LNCaP clone FGC (cell line): ENCODE measurements at regions not wholly inside any gene's neighbourhood (a gene's known extent, or its start where the extent isn't known, plus 50 kb on each side); places are given as distances from the start of the nearest gene placed in this dataset.
"Not testable (repeated sequence)": the region's sequence is repeated elsewhere in the genome, so short reads cannot be mapped to it uniquely, and the experiment has no call there.

Source experiments
- DNase-seq: peaks from one replicate; pipeline ENCODE4 v3.0.0-alpha.2; 2011; ENCODE audit warnings: low read depth
- H3K4me3 ChIP-seq: 2 replicates; pipeline ENCODE4 v1.5.1; 2011; ENCODE audit warnings: mild to moderate bottlenecking, low read depth, low read length, control low read depth
- TF ChIP-seq, protein P1 (sequence below): IDR thresholded peaks from 2 replicates; pipeline ENCODE4 v1.5.1; 2012; ENCODE audit warnings: mild to moderate bottlenecking; ENCODE audit not compliant: control insufficient read depth, insufficient read depth; ENCODE audit errors: extremely low read depth

DNA sequence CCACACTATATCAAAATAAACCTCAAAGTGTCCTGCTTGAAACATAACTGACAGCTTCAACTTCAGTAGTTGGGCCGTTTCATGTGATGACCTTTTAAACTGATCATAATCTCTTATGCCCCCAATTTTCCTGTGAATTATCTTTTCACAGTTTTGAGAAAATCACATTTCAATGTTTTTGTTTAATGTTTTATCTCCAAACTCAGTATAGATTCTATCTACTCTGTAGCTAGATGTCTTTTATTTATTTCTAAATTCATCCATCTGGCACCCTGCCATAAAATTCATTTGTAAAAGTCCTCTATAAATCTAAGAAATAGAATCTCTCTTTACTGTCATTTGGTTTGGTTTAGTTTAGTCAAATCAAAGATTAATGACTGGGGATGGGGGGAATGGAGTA, 557.3 kb downstream of the ANKRD50 start:
- no peak overlapping the region for H3K4me3 ChIP-seq
- TF ChIP-seq, protein P1, sequence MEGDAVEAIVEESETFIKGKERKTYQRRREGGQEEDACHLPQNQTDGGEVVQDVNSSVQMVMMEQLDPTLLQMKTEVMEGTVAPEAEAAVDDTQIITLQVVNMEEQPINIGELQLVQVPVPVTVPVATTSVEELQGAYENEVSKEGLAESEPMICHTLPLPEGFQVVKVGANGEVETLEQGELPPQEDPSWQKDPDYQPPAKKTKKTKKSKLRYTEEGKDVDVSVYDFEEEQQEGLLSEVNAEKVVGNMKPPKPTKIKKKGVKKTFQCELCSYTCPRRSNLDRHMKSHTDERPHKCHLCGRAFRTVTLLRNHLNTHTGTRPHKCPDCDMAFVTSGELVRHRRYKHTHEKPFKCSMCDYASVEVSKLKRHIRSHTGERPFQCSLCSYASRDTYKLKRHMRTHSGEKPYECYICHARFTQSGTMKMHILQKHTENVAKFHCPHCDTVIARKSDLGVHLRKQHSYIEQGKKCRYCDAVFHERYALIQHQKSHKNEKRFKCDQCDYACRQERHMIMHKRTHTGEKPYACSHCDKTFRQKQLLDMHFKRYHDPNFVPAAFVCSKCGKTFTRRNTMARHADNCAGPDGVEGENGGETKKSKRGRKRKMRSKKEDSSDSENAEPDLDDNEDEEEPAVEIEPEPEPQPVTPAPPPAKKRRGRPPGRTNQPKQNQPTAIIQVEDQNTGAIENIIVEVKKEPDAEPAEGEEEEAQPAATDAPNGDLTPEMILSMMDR: no peak
- no peak for DNase-seq

DNA sequence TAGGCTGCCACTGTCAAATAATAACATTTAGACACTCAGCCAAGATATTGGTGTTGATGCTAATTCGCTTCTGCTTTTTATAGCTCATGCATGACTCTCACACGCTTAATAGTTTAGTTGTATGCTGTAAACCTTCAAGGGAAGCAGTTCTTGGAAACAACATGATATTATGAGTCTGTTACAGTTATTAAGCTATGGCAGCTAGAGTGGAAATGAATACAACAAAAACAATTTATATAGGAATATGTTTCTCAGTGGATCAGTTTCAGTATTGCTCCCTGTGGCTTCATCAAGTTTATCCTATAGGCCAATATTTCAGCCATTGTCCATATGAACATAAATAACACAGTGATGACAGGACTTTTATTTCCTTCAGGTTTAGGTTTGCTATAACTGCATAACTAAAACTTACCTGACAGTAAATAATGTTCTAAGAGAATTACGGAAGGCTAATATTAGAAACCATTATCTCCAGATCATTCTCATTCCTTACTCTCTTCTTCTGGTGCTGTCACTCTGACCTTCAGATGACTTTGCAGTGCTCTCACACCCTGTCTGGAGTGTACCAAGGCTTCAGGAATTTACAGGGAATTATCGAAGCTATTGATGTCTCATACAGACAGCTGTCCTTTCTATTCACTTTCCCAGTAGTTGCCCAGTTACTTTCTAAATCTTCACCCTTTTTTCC, 555.0 kb downstream of the ANKRD50 start:
- no peak for DNase-seq

DNA sequence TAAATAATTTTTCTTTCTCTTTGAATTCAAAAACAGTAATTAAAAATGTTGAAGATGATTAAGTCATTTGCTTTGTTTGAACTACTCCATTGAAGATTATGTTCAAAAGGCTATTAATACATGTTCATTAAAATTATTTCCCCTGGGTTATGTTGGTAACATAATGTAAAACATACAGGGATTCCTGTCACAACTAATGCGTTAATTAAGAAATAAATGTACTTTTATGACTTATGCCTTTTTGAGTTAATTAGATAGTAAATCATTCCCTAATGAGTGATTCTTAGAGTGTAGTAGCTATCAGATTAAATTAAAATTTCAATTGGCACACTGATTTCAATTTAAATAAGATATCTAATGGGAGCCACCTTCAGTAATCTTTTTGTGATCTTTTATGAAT, 549.1 kb downstream of the ANKRD50 start:
- no peak for DNase-seq
- TF ChIP-seq, protein P1: no peak
- H3K4me3 ChIP-seq: no peak overlapping the region

More for the DNA sequence above, 555.0 kb downstream of the ANKRD50 start:
- H3K4me3 ChIP-seq: no peak overlapping the region
- TF ChIP-seq, protein P1: no peak

DNA sequence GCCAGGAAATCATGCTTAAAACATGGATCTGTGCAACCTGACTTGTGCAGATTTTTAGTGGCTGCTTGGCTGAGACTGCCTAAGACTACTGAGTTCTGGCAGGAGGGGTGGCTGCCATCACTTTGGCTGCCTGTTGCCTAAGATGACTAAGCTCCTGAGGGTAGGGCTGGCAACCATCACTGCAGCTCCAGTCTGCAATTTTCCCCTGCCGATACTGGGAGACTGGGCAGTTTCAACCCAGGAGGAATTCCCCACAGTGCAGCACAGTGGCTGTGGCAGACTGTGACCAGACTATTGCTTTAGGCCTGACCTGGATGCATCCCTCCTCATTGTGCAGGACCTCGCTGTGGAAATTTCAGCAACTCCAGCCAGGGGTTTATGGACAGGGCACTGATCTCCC, 544.9 kb downstream of the ANKRD50 start:
- TF ChIP-seq, protein P1: no peak
- DNase-seq: no peak
- no peak overlapping the region for H3K4me3 ChIP-seq

DNA sequence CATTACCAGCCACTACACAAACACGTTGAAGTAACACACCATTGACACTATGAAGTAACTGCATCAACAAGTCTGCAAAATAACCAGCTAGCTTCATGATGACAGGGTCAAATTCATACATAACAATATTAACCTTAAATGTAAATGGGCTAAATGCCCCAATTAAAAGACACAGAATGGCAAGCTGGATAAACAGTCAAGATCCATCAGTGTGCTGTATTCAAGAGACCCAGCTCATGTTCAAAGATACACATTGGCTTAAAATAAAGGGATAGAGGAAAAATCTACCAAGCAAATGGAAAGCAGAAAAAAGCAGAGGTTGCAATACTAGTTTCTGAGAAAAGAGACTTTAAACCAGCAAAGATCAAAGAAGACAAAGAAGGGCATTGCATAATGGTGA, 543.0 kb downstream of the ANKRD50 start:
- not testable (repeated sequence) for DNase-seq, H3K4me3 ChIP-seq

DNA sequence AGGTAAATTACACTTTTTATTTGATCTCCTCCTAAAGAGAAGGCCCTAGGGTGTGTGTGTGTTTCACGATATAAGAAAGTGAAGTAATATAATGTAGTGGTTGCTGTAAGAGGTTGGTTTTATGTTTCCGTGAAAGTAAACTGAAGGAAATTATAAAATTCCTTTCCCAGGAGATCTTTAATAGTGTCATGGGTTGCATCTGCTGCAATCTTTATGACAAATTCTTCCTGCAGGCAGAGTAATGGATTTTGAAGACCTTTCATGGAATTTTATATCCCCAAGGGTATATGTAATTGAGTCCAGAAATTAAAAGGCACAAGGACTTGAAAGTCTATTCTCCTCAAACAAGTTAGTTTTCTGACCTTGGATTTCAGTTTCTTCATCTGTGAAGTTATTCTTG, 538.6 kb downstream of the ANKRD50 start:
- TF ChIP-seq, protein P1: no peak
- no peak for DNase-seq
- no peak overlapping the region for H3K4me3 ChIP-seq

DNA sequence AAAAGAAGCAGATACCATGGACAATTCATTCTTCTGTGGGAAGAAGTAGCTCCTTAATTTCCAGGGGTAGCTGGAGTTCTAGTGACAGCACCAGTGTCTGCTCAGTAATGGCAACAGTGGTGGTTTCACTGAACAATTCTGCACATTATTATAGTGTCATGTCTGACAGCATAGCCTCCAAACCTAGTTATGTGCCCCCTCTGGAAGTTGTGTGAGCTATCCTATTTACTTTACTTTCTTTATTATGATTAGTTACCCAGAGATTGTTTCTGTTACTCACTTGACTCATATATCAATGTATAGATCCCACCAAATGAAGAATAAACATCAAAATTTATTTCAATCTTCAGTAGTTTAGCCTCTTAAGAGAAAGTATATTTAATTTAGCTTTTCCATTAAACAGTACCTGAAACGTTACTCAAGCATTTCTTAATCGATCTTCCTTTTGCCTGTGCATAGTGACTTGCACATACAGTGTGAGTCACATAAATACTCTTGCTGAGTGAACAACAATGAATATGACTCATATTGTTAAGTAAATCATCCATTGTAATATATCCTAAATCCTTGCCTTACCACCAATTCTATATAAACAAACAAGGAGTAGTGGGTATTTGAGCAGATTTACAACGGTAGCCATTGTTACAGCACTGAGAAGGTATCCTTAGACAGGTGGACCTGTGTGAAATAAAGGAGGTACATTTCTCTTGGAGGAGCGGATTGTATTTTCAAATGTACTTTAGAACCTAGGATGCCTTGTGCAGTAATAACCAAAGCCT, 534.7 kb downstream of the ANKRD50 start:
- no peak for DNase-seq
- no peak overlapping the region for H3K4me3 ChIP-seq
- TF ChIP-seq, protein P1: no peak
